HCT116 (cell line): ENCODE measurements at regions not wholly inside any gene's neighbourhood (a gene's known extent, or its start where the extent isn't known, plus 50 kb on each side); places are given as distances from the start of the nearest gene placed in this dataset.

ENCODE experiments used
- CBX3 ChIP-seq: IDR thresholded peaks from 2 replicates; pipeline ENCODE4 v1.6.1; 2012; ENCODE audit warnings: low read depth
- CEBPB ChIP-seq: IDR thresholded peaks from 2 replicates; pipeline ENCODE4 v1.6.1; 2012; ENCODE audit warnings: low read depth
- MAX ChIP-seq: IDR thresholded peaks from 2 replicates; pipeline ENCODE4 v1.6.1; 2012
- RAD21 ChIP-seq: IDR thresholded peaks from 2 replicates; pipeline ENCODE4 v1.6.1; 2012; ENCODE audit warnings: low read depth, mild to moderate bottlenecking
- SRF ChIP-seq: IDR thresholded peaks from 2 replicates; pipeline ENCODE4 v1.6.1; 2012; ENCODE audit warnings: low read depth
- YY1 ChIP-seq: IDR thresholded peaks from 2 replicates; pipeline ENCODE4 v1.6.1; 2011; ENCODE audit warnings: low read length, low read depth, moderate library complexity, mild to moderate bottlenecking; ENCODE audit not compliant: insufficient replicate concordance; ENCODE audit errors: extremely low read depth
- ZFX ChIP-seq: fragments of 450-650 bp; IDR thresholded peaks from 2 replicates; pipeline ENCODE4 v1.6.1; 2017
- ZNF274 ChIP-seq: fragments of 200-500 bp; sonication (Bioruptor generic); IDR thresholded peaks from 2 replicates; pipeline ENCODE4 v1.6.1; 2014; ENCODE audit warnings: mild to moderate bottlenecking, low read depth, low read length, inconsistent platforms

- TF ChIP-seq RAD21: no peak
- no peak for TF ChIP-seq ZNF274
- TF ChIP-seq CBX3: no peak
- no peak for TF ChIP-seq YY1
- no peak for TF ChIP-seq ZFX
- no peak for TF ChIP-seq CEBPB
- TF ChIP-seq MAX: no peak
- TF ChIP-seq SRF: no peak
Measured at GRCh38 chr22:35206889-35207288, 50.4 kb upstream of the HMGXB4 start (continued).
